Liver (tissue), 3 donors: ENCODE measurements at regions not wholly inside any gene's neighbourhood (a gene's known extent, or its start where the extent isn't known, plus 50 kb on each side); places are given as distances from the start of the nearest gene placed in this dataset.

Experiments
- JUND ChIP-seq, 2 donors: IDR thresholded peaks; 2 replicates each; pipeline ENCODE4 v1.6.1; 2016; ENCODE audit warnings: antibody characterized with exemption in 2 of 2
- SP1 ChIP-seq: IDR thresholded peaks from 2 replicates; pipeline ENCODE4 v1.6.1; 2018; ENCODE audit warnings: antibody characterized with exemption, mild to moderate bottlenecking
- TF ChIP-seq, protein P1 (sequence below): fragments of 150-350 bp; IDR thresholded peaks from 2 replicates; pipeline ENCODE4 v1.5.1; 2017; ENCODE audit warnings: improper control_type of control experiment, low read depth, low read length; ENCODE audit not compliant: missing input control
- TF ChIP-seq, protein P2 (sequence below): IDR thresholded peaks from 2 replicates; pipeline ENCODE4 v1.6.1; 2016; ENCODE audit warnings: antibody characterized with exemption
- donor health status: healthy.
- donor health status: healthy.

DNA sequence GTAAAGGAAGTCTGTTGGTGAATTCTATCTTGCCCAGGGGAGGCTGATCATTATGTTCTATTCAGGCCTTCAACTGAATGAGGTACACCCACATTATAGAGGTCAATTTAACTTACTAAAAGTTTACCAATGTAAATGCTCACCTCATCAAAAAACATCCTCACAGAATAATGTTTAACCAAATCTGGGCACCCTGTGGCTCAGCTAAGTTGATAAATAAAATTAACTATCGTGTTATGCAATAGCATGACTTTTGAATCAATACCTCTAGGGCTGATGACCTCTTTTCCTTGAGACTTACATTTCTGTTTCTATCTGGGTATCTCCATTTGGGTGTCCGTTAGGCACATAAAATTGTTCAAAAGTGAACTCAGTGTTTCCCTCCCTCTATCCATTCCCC is 203.1 kb downstream of the TEX13C start:
- TF ChIP-seq SP1 (no peak), JUND (IDR thresholded peaks at IDR 0.05) (no peak)
- TF ChIP-seq, protein P1, sequence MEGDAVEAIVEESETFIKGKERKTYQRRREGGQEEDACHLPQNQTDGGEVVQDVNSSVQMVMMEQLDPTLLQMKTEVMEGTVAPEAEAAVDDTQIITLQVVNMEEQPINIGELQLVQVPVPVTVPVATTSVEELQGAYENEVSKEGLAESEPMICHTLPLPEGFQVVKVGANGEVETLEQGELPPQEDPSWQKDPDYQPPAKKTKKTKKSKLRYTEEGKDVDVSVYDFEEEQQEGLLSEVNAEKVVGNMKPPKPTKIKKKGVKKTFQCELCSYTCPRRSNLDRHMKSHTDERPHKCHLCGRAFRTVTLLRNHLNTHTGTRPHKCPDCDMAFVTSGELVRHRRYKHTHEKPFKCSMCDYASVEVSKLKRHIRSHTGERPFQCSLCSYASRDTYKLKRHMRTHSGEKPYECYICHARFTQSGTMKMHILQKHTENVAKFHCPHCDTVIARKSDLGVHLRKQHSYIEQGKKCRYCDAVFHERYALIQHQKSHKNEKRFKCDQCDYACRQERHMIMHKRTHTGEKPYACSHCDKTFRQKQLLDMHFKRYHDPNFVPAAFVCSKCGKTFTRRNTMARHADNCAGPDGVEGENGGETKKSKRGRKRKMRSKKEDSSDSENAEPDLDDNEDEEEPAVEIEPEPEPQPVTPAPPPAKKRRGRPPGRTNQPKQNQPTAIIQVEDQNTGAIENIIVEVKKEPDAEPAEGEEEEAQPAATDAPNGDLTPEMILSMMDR, result no peak
- TF ChIP-seq, protein P2, sequence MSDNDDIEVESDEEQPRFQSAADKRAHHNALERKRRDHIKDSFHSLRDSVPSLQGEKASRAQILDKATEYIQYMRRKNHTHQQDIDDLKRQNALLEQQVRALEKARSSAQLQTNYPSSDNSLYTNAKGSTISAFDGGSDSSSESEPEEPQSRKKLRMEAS, result no peak
